IMR-90 (cell line): ENCODE measurements at regions not wholly inside any gene's neighbourhood (a gene's known extent, or its start where the extent isn't known, plus 50 kb on each side); places are given as distances from the start of the nearest gene placed in this dataset.

ENCODE experiments used
- ATAC-seq: fragments of 200-7000 bp; cut with Tn5 transposase; 2 replicates; pipeline ENCODE4 v1.9.1; 2020; ENCODE audit warnings: low read depth, mild to moderate bottlenecking, moderate library complexity
- BruUV-seq: library from RNA; stranded (reverse); fragments of 400-500 nt; replicated peaks from 2 replicates; lab custom pipeline; 2021; lab: Mats Ljungman, UMichigan
- CTCF ChIA-PET: fragments of 300-600 bp; formaldehyde crosslinking; extraction: SDS; loops from one replicate; lab custom pipeline; 2021; ENCODE audit warnings: antibody characterized with exemption; lab: Yijun Ruan, JAX
- POLR2A ChIA-PET: fragments of 300-600 bp; sonication (Branson Sonifier 250); formaldehyde crosslinking; loops from one replicate; lab custom pipeline; 2022; ENCODE audit warnings: antibody characterized with exemption; ENCODE audit not compliant: unreplicated experiment; lab: Charles Lee
- DNase-seq: peaks from one replicate; pipeline ENCODE4 v3.0.0; 2013
- H2AFZ ChIP-seq: replicated peaks from 2 replicates; pipeline ENCODE3; 2013; ENCODE audit warnings: low read length, mild to moderate bottlenecking; ENCODE audit not compliant: poor library complexity
- H2AK5ac ChIP-seq: 2 replicates; pipeline ENCODE4 v1.6.1; 2013; ENCODE audit warnings: low read depth, low read length, inconsistent platforms
- H2AK9ac ChIP-seq: replicated peaks from 2 replicates; pipeline ENCODE3; 2013; ENCODE audit warnings: mild to moderate bottlenecking, low read depth, low read length, moderate library complexity; ENCODE audit not compliant: poor library complexity
- H2BK120ac ChIP-seq: 2 replicates; pipeline ENCODE4 v1.6.1; 2013; ENCODE audit warnings: low read depth, low read length, inconsistent platforms
- H2BK15ac ChIP-seq: 3 replicates; pipeline ENCODE4 v1.6.1; 2013; ENCODE audit warnings: low read depth, low read length, inconsistent platforms
- H2BK20ac ChIP-seq: 2 replicates; pipeline ENCODE4 v1.6.1; 2013; ENCODE audit warnings: low read depth, mild to moderate bottlenecking, inconsistent platforms, low read length, moderate library complexity
- H2BK5ac ChIP-seq: 2 replicates; pipeline ENCODE4 v1.6.1; 2013; ENCODE audit warnings: mild to moderate bottlenecking, low read depth, low read length, inconsistent platforms; ENCODE audit not compliant: poor library complexity, severe bottlenecking
- H3K14ac ChIP-seq: replicated peaks from 2 replicates; pipeline ENCODE4 v1.6.1; 2013; ENCODE audit warnings: low read depth, low read length, inconsistent platforms
- H3K18ac ChIP-seq: 2 replicates; pipeline ENCODE4 v1.6.1; 2013; ENCODE audit warnings: low read depth, low read length, control low read depth
- H3K23ac ChIP-seq: 2 replicates; pipeline ENCODE4 v1.6.1; 2013; ENCODE audit warnings: low read depth, low read length, inconsistent platforms
- H3K27ac ChIP-seq: 2 replicates; pipeline ENCODE4 v1.5.1; 2013; ENCODE audit warnings: mild to moderate bottlenecking, control low read depth, low read length; ENCODE audit not compliant: insufficient read depth
- H3K27me3 ChIP-seq: 2 replicates; pipeline ENCODE4 v1.6.1; 2013; ENCODE audit warnings: low read length; ENCODE audit not compliant: control insufficient read depth, insufficient read depth
- H3K36me3 ChIP-seq: 2 replicates; pipeline ENCODE4 v1.6.1; 2013; ENCODE audit warnings: low read length, mixed read lengths; ENCODE audit not compliant: control insufficient read depth, insufficient read depth
- H3K4ac ChIP-seq: 2 replicates; pipeline ENCODE4 v1.6.1; 2013; ENCODE audit warnings: low read depth, low read length, inconsistent platforms
- H3K4me1 ChIP-seq: 2 replicates; pipeline ENCODE4 v1.6.1; 2013; ENCODE audit warnings: low read length, mixed read lengths; ENCODE audit not compliant: control insufficient read depth, insufficient read depth
- H3K4me2 ChIP-seq: 2 replicates; pipeline ENCODE4 v1.6.1; 2013; ENCODE audit warnings: low read depth, mild to moderate bottlenecking, control low read depth, low read length, moderate library complexity
- H3K4me3 ChIP-seq: 2 replicates; pipeline ENCODE4 v1.5.1; 2013; ENCODE audit warnings: low read depth, mild to moderate bottlenecking, control low read depth, low read length, moderate library complexity; ENCODE audit not compliant: insufficient read depth
- H3K56ac ChIP-seq: 2 replicates; pipeline ENCODE4 v1.6.1; 2013; ENCODE audit warnings: low read length, inconsistent platforms; ENCODE audit not compliant: insufficient read depth; ENCODE audit errors: extremely low read depth
- H3K79me1 ChIP-seq, 2 experiments: 2 replicates each; pipeline ENCODE4 v1.6.1; 2013; ENCODE audit warnings: low read length in 2 of 2, inconsistent platforms in 1 of 2, low read depth in 1 of 2
- H3K9ac ChIP-seq: 2 replicates; pipeline ENCODE4 v1.6.1; 2013; ENCODE audit warnings: low read depth, low read length, control low read depth
- H3K9me1 ChIP-seq: 2 replicates; pipeline ENCODE4 v1.6.1; 2013; ENCODE audit warnings: low read length, inconsistent platforms; ENCODE audit not compliant: insufficient read depth
- H3K9me3 ChIP-seq: 2 replicates; pipeline ENCODE4 v1.6.1; 2013; ENCODE audit warnings: low read length; ENCODE audit not compliant: control insufficient read depth, insufficient read depth
- H4K20me1 ChIP-seq: 2 replicates; pipeline ENCODE4 v1.6.1; 2013; ENCODE audit warnings: low read length, inconsistent platforms; ENCODE audit not compliant: insufficient read depth
- H4K5ac ChIP-seq: 2 replicates; pipeline ENCODE4 v1.6.1; 2013; ENCODE audit warnings: mild to moderate bottlenecking, low read depth, low read length, control low read depth
- H4K8ac ChIP-seq, 2 experiments: 2 replicates each; pipeline ENCODE4 v1.6.1; 2013; ENCODE audit warnings: low read depth in 2 of 2, low read length in 2 of 2, control low read depth in 1 of 2, inconsistent platforms in 1 of 2
- H4K91ac ChIP-seq: 2 replicates; pipeline ENCODE4 v1.6.1; 2013; ENCODE audit warnings: low read depth, low read length, inconsistent platforms; ENCODE audit not compliant: insufficient read depth
- CEBPB ChIP-seq: IDR thresholded peaks from 2 replicates; pipeline ENCODE4 v1.6.1; 2012; ENCODE audit warnings: low read depth, low read length, improper control_type of control experiment
- CHD1 ChIP-seq: IDR thresholded peaks from 2 replicates; pipeline ENCODE4 v1.6.1; 2012; ENCODE audit warnings: low read depth, low read length, improper control_type of control experiment
- CTCF ChIP-seq: conservative IDR thresholded peaks from 2 replicates; pipeline ENCODE4 v1.5.1; 2012; ENCODE audit warnings: mild to moderate bottlenecking, low read depth, low read length, improper control_type of control experiment
- FOS ChIP-seq: fragments of 150-350 bp; IDR thresholded peaks from 2 replicates; pipeline ENCODE4 v1.6.1; 2016; ENCODE audit warnings: low read depth, low read length
- MAFK ChIP-seq: IDR thresholded peaks from 2 replicates; pipeline ENCODE4 v1.6.1; 2012; ENCODE audit warnings: low read depth, low read length, improper control_type of control experiment
- MAZ ChIP-seq: IDR thresholded peaks from 2 replicates; pipeline ENCODE4 v1.6.1; 2012; ENCODE audit warnings: low read depth, mild to moderate bottlenecking, low read length, improper control_type of control experiment, moderate library complexity, borderline replicate concordance
- MXI1 ChIP-seq: IDR thresholded peaks from 2 replicates; pipeline ENCODE4 v1.6.1; 2012; ENCODE audit warnings: low read depth, mild to moderate bottlenecking, low read length, moderate library complexity, borderline replicate concordance
- RAD21 ChIP-seq: IDR thresholded peaks from 2 replicates; pipeline ENCODE4 v1.6.1; 2012; ENCODE audit warnings: low read length, improper control_type of control experiment
- RCOR1 ChIP-seq: IDR thresholded peaks from 2 replicates; pipeline ENCODE4 v1.6.1; 2012; ENCODE audit warnings: mild to moderate bottlenecking, low read length, improper control_type of control experiment; ENCODE audit not compliant: insufficient replicate concordance
- SMC3 ChIP-seq: fragments of 150-350 bp; IDR thresholded peaks from 2 replicates; pipeline ENCODE4 v1.6.1; 2016; ENCODE audit warnings: low read depth, mild to moderate bottlenecking, antibody characterized with exemption, low read length, moderate library complexity
- USF2 ChIP-seq: fragments of 150-350 bp; IDR thresholded peaks from 2 replicates; pipeline ENCODE4 v1.6.1; 2017; ENCODE audit warnings: mild to moderate bottlenecking, antibody characterized with exemption, low read length, low read depth
- whole genome bisulfite sequencing, 2 experiments: methylation state at CpG; one replicate each; pipeline versions ENCODE4 v1.1.5 to v1.1.7; 2013; ENCODE audit warnings: missing lambda C conversion rate in 2 of 2; ENCODE audit not compliant: insufficient read length in 1 of 2; ENCODE audit errors: extremely low coverage in 2 of 2; 5-methylcytosine and 5-hydroxymethylcytosine counted together
- dilution Hi-C: fragments of 300-500 bp; cut with HindIII; formaldehyde crosslinking; loops from one replicate; pipeline ENCODE4 v1.14.3; 2018; ENCODE audit warnings: low sequenced_read_pairs; ENCODE audit not compliant: unreplicated experiment
- in situ Hi-C: fragments of 300-500 bp; cut with MboI; formaldehyde crosslinking; loops from 3 replicates; pipeline ENCODE4 v1.14.3; 2019; ENCODE audit warnings: low sequenced_read_pairs, inconsistent platforms, mixed read lengths
- intact Hi-C: fragments of 100-400 bp; cut with micrococcal nuclease; formaldehyde crosslinking; loops from 2 replicates; pipeline ENCODE4 v1.10.0; 2022

- H3K56ac ChIP-seq = no peak overlapping the region
- H3K14ac ChIP-seq = no peak overlapping the region
- H4K8ac ChIP-seq = no peak overlapping the region
- H3K4ac ChIP-seq = no peak overlapping the region
- H3K36me3 ChIP-seq = no peaks in the 10 kb centered on the region
- no TSS peak for BruUV-seq
- H2BK5ac ChIP-seq = no peak overlapping the region
- POLR2A ChIA-PET = no interaction called here
- H2AFZ ChIP-seq = no peak overlapping the region
- H4K20me1 ChIP-seq = no peaks in the 10 kb centered on the region
- dilution Hi-C loops (no loop called here), intact Hi-C loops (no loop called here), in situ Hi-C loops (no loop called here)
- H2AK9ac ChIP-seq = no peak overlapping the region
- no peak overlapping the region for H4K91ac ChIP-seq
- CTCF ChIA-PET = no interaction called here
- H2BK20ac ChIP-seq = no peak overlapping the region
- no peak overlapping the region for H2BK120ac ChIP-seq
- H3K4me2 ChIP-seq = no peak overlapping the region
- H4K5ac ChIP-seq = no peak overlapping the region
- DNase-seq = no peak
- no peaks in the 10 kb centered on the region for H3K79me1 ChIP-seq
- H3K9me3 ChIP-seq = peaks cover 12% of the 10 kb centered on the region
- peaks cover 15% of the 10 kb centered on the region for H3K27me3 ChIP-seq
- no peak overlapping the region for H2BK15ac ChIP-seq
- H3K9me1 ChIP-seq = no peaks in the 10 kb centered on the region
- H3K23ac ChIP-seq = no peak overlapping the region
- H3K4me1 ChIP-seq = no peaks in the 10 kb centered on the region
- no peak overlapping the region for H3K9ac ChIP-seq
- H3K4me3 ChIP-seq = no peak overlapping the region
- TF ChIP-seq CTCF (no peak), FOS (no peak), SMC3 (no peak), CEBPB (no peak), MXI1 (no peak), MAFK (no peak), USF2 (no peak), RCOR1 (no peak), RAD21 (no peak), CHD1 (no peak), MAZ (no peak)
- H3K27ac ChIP-seq = no peak overlapping the region
- no peak for ATAC-seq
- H2AK5ac ChIP-seq = no peak overlapping the region
- 46% methylated on average over 3 of the region's 5 CpGs; no CpG with 5 or more reads in 1 of the 2 experiments for WGBS, 2 experiments
- no peak overlapping the region for H3K18ac ChIP-seq
Observed at GRCh38 chr2:38483776-38484501, 106.9 kb upstream of the ATL2 start.
